GM18517 (cell line): ENCODE measurements at regions not wholly inside any gene's neighbourhood (a gene's known extent, or its start where the extent isn't known, plus 50 kb on each side); places are given as distances from the start of the nearest gene placed in this dataset.

Source experiments
- ATAC-seq: cut with Tn5 transposase; IDR thresholded peaks from one replicate; pipeline ENCODE4 v1.9.1; 2021; ENCODE audit warnings: mild to moderate bottlenecking, moderate library complexity; ENCODE audit not compliant: unreplicated experiment

- ATAC-seq, result no peak
Observed at GRCh38 chr10:123402021-123402420, 247.8 kb downstream of the BUB3 start.

GRCh38 chr10:123402656-123403055, 248.5 kb downstream of the BUB3 start:
- peak; percentile 78 for ATAC-seq

- no peak for ATAC-seq
Observed at GRCh38 chr10:123404357-123404756, 250.2 kb downstream of the BUB3 start.

- no peak for ATAC-seq
Observed at GRCh38 chr10:123408660-123409059, 254.5 kb downstream of the BUB3 start.

- no peak for ATAC-seq
Observed at GRCh38 chr10:123409426-123409825, 255.2 kb downstream of the BUB3 start.

GRCh38 chr10:123409884-123410283, 255.7 kb downstream of the BUB3 start:
- no peak for ATAC-seq

GRCh38 chr10:123413353-123413752, 252.8 kb upstream of the GPR26 start:
- ATAC-seq, result no peak

- ATAC-seq, result no peak
Observed at GRCh38 chr10:123415523-123415922, 250.6 kb upstream of the GPR26 start.

- ATAC-seq, result no peak
Observed at GRCh38 chr10:123417414-123417813, 248.7 kb upstream of the GPR26 start.

GRCh38 chr10:123421461-123421860, 244.7 kb upstream of the GPR26 start:
- ATAC-seq, result no peak

- ATAC-seq, result no peak
Observed at GRCh38 chr10:123422261-123422660, 243.9 kb upstream of the GPR26 start.

- no peak for ATAC-seq
Observed at GRCh38 chr10:123424537-123424936, 241.6 kb upstream of the GPR26 start.

- no peak for ATAC-seq
Observed at GRCh38 chr10:123425680-123426079, 240.5 kb upstream of the GPR26 start.

GRCh38 chr10:123427165-123427786, 238.9 kb upstream of the GPR26 start:
- no peak for ATAC-seq

GRCh38 chr10:123428391-123428790, 237.8 kb upstream of the GPR26 start:
- no peak for ATAC-seq

- ATAC-seq, result no peak
Observed at GRCh38 chr10:123429706-123430221, 236.4 kb upstream of the GPR26 start.

GRCh38 chr10:123433539-123433938, 232.6 kb upstream of the GPR26 start:
- no peak for ATAC-seq

GRCh38 chr10:123434435-123435039, 231.6 kb upstream of the GPR26 start:
- no peak for ATAC-seq

GRCh38 chr10:123442901-123443300, 223.3 kb upstream of the GPR26 start:
- peak; percentile 85 for ATAC-seq

- ATAC-seq, result no peak
Observed at GRCh38 chr10:123443924-123444323, 222.2 kb upstream of the GPR26 start.

- no peak for ATAC-seq
Observed at GRCh38 chr10:123445261-123445775, 220.8 kb upstream of the GPR26 start.

- ATAC-seq, result no peak
Observed at GRCh38 chr10:123446449-123447156, 219.6 kb upstream of the GPR26 start.
